IPS-15b (cell line): ENCODE measurements at regions not wholly inside any gene's neighbourhood (a gene's known extent, or its start where the extent isn't known, plus 50 kb on each side); places are given as distances from the start of the nearest gene placed in this dataset.

Experiments
- H3K27me3 ChIP-seq: one replicate; pipeline ENCODE4 v1.6.1; 2013; ENCODE audit warnings: low read length; ENCODE audit not compliant: control insufficient read depth, insufficient read depth
- H3K36me3 ChIP-seq: one replicate; pipeline ENCODE4 v1.6.1; 2013; ENCODE audit warnings: low read length; ENCODE audit not compliant: control insufficient read depth, insufficient read depth
- H3K4me1 ChIP-seq: one replicate; pipeline ENCODE4 v1.6.1; 2013; ENCODE audit warnings: mild to moderate bottlenecking, low read length; ENCODE audit not compliant: control insufficient read depth, insufficient read depth
- H3K4me3 ChIP-seq: one replicate; pipeline ENCODE4 v1.5.1; 2013; ENCODE audit warnings: low read depth, low read length
- H3K9ac ChIP-seq: one replicate; pipeline ENCODE4 v1.6.1; 2013; ENCODE audit warnings: low read depth, mild to moderate bottlenecking, low read length
- H3K9me3 ChIP-seq: one replicate; pipeline ENCODE4 v1.6.1; 2013; ENCODE audit warnings: mild to moderate bottlenecking, low read length; ENCODE audit not compliant: control insufficient read depth, insufficient read depth

DNA sequence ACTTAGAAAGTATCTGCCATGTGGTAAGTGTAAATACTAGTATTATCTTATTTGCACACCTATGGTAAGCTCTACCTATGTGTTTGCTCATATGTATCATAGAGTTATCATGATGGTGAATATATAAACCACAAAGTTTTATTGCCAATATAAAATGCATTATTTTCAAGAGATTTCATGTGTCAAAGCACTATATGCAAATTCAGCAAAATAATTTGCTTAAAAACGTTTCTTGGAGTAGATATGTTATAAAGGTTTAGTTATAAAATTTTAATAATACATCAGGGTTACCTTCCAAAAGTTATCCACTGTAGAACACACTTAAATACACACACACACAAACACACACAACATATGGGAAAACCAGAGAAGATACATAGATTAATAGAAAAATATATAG is 1431.7 kb upstream of the C9orf72 start:
- H3K27me3 ChIP-seq: no peaks in the 10 kb centered on the region
- H3K36me3 ChIP-seq: no peaks in the 10 kb centered on the region
- H3K9ac ChIP-seq: no peak overlapping the region
- H3K4me3 ChIP-seq: no peak overlapping the region
- H3K4me1 ChIP-seq: no peaks in the 10 kb centered on the region
- no peaks in the 10 kb centered on the region for H3K9me3 ChIP-seq

DNA sequence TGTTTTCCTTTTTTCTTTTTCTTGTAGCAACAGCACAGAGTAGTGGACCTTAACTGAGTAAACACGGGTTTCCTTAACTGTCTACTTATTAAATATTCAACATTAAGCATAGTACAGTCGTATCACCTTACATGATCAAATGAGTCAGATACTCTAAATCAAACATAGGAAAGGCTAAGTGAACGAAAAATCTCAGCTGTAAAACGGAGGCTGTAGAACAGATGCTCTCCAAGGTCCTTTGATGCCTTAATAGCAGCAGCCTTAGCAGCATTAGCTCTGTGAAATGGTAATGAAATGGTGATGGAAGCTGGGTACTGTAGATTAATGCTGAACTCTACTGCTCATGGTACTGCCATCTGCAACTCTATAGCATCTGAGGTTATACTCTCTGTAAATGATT is 1433.3 kb upstream of the C9orf72 start:
- Histone ChIP-seq H3K36me3 (no peaks in the 10 kb centered on the region), H3K27me3 (no peaks in the 10 kb centered on the region), H3K9me3 (no peaks in the 10 kb centered on the region), H3K4me3 (no peak overlapping the region), H3K4me1 (no peaks in the 10 kb centered on the region), H3K9ac (no peak overlapping the region)

DNA sequence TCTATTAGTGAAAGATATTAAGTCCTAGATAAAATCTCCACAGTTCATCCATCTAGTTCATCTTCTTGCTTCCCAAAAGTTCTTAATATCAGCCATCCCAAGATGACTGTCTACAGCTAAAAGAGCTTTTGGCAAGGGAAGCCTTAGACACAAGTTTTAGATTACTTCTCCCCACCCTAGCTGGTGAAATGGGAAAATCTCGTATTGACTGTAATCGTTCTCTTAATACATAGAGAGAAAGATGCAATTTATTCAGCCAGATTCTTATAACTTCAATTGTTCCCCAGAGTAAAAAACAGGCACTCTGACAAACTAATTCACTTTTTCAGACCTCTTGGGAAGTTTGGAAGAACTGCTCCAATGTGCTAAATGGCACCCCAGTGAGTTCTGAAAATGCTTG is 1439.6 kb upstream of the C9orf72 start:
- H3K9me3 ChIP-seq: no peaks in the 10 kb centered on the region

DNA sequence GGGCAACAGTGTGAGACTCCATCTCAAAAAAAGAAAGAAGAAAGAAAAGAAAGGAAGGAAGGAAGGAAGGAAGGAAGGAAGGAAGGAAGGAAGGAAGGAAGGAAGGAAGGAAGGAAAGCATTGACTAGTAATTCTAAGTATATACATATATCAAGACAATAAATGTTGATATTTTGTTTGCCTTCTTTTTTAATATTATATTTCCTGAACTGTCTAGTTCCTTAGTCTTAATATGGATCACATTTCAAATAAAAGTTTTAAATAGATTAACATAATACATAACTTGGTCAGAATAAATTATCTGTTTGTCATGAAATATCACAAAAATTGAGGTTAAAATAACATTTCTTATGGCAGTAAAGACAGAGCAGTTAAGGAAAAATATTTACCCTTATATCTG is 1448.4 kb upstream of the C9orf72 start:
- Histone ChIP-seq H3K4me3 (no peak overlapping the region), H3K27me3 (no peaks in the 10 kb centered on the region), H3K4me1 (no peaks in the 10 kb centered on the region), H3K9me3 (no peaks in the 10 kb centered on the region), H3K36me3 (no peaks in the 10 kb centered on the region), H3K9ac (no peak overlapping the region)

More for the DNA sequence above, 1439.6 kb upstream of the C9orf72 start:
- Histone ChIP-seq H3K4me1 (no peaks in the 10 kb centered on the region), H3K27me3 (no peaks in the 10 kb centered on the region), H3K9ac (no peak overlapping the region), H3K4me3 (no peak overlapping the region), H3K36me3 (no peaks in the 10 kb centered on the region)

DNA sequence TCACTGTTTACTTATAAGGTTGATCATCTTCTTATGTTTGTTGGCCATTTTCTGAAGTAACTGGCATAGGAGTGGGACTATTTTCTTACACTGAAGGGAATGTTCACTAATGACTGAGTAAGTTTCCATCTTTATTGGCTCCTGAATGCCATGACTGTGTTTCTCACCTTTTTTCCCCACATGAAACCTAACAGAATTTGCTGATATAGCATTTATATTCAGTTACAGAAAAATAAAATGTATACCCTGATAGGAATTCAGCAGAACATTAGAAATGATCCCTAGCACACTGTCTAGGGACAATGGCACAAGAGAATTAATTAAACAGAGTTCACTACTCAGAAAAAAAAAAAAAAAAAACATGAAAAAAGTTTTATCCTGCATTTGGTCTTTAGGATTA is 1465.1 kb upstream of the C9orf72 start:
- H3K4me1 ChIP-seq: no peaks in the 10 kb centered on the region
- H3K9me3 ChIP-seq: no peaks in the 10 kb centered on the region
- H3K9ac ChIP-seq: no peak overlapping the region
- no peak overlapping the region for H3K4me3 ChIP-seq
- H3K27me3 ChIP-seq: no peaks in the 10 kb centered on the region
- H3K36me3 ChIP-seq: no peaks in the 10 kb centered on the region

DNA sequence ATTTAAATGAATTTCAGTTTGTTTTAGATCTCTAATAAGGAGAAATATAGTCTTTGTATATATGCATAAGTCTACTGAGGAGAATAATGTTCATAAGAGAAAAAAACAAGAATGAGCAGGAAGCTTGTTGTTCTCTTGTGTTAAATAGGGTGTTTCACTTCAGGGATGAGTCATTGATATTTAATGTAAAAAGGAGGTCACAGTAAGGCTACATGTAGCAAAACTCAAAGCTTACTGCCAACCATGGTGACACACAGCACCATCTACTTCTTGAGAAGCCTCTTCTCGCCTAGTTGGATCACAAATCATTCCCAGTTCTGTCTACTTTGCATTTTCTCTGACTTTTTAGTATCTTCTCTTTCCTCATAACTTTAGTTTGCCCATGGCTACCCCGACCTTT is 1466.0 kb upstream of the C9orf72 start:
- Histone ChIP-seq H3K9ac (no peak overlapping the region), H3K27me3 (no peaks in the 10 kb centered on the region), H3K36me3 (no peaks in the 10 kb centered on the region), H3K4me3 (no peak overlapping the region), H3K4me1 (no peaks in the 10 kb centered on the region), H3K9me3 (no peaks in the 10 kb centered on the region)

DNA sequence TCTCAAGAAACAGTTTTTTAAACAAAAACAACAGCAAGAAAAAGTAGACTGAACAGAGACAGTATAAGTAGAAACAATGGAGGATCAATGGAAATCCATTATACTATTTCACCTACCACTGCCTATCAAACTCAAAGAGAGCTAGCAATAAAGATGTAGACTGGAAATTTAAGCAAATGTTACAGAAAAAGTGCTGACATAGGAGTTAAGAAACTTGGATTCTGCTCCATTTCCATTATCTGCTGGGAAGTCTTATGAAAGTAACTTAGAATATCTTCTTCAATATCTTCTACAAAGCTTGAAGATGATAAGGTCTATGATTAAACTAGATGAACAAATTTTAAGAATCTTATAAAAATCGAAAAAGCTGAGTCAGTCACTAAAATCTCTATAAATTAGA is 1469.8 kb upstream of the C9orf72 start:
- Histone ChIP-seq H3K4me1 (no peaks in the 10 kb centered on the region), H3K4me3 (no peak overlapping the region), H3K9ac (no peak overlapping the region), H3K27me3 (no peaks in the 10 kb centered on the region), H3K9me3 (no peaks in the 10 kb centered on the region), H3K36me3 (no peaks in the 10 kb centered on the region)

DNA sequence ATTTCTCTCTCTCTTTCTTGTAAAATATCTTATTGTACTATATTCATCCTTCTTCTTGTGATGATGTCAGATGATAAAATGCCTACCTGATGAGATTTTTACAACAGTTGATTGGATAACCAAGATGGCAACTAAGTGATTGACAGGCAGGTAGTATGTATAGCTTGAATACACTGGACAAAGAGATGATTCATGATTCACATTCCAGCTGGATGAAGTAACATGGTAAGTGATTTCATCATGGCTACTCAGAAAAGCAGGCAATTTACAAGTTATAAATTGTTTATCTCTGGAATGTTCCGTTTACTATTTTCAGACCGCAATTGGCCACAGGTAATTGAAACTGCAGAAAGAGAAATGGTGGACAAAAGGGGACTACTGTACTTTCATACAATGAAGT is 1471.7 kb upstream of the C9orf72 start:
- Histone ChIP-seq H3K27me3 (no peaks in the 10 kb centered on the region), H3K9me3 (no peaks in the 10 kb centered on the region), H3K4me1 (no peaks in the 10 kb centered on the region), H3K9ac (no peak overlapping the region), H3K4me3 (no peak overlapping the region), H3K36me3 (no peaks in the 10 kb centered on the region)

DNA sequence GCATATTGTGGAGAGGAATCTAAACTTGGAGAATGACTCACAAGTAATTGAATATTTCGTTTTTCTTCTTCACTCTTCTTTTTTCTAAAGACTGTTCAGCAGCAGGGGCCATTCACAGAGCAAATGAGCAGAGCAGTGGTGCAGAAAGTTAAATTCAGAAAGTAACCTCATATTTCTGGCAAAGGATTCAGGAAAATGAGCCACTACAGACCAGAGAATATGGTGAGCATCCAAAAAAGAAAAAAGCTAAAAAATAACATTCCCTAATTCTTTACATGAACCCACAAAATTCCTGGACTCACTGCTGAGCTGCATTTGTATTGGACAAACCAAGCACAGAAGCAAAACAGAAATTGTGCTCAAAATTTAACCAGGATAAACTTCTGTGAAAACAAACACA is 1486.8 kb upstream of the C9orf72 start:
- H3K9ac ChIP-seq: no peak overlapping the region
- no peaks in the 10 kb centered on the region for H3K4me1 ChIP-seq
- H3K27me3 ChIP-seq: no peaks in the 10 kb centered on the region
- H3K4me3 ChIP-seq: no peak overlapping the region
- no peaks in the 10 kb centered on the region for H3K9me3 ChIP-seq
- H3K36me3 ChIP-seq: no peaks in the 10 kb centered on the region

DNA sequence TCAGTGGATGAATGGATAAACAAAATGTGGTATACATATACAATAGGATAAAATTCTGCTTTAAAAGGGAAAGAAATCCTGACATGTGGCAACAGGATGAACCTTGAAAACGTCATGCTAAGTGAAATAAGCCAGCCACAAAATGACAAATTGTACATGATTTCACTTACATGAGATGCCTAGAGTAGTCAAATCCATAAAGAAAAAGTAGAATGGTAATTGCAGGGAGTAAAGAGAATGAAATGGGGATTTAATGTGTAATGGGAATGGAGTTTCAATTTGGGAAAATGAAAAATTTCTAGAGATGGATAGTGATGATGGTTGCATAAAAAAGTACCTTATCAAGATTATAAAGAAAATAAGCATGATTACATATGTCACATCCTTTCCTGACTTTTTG is 1489.2 kb upstream of the C9orf72 start:
- Histone ChIP-seq H3K9me3 (no peaks in the 10 kb centered on the region), H3K9ac (no peak overlapping the region), H3K4me3 (no peak overlapping the region), H3K36me3 (no peaks in the 10 kb centered on the region), H3K4me1 (no peaks in the 10 kb centered on the region), H3K27me3 (no peaks in the 10 kb centered on the region)

DNA sequence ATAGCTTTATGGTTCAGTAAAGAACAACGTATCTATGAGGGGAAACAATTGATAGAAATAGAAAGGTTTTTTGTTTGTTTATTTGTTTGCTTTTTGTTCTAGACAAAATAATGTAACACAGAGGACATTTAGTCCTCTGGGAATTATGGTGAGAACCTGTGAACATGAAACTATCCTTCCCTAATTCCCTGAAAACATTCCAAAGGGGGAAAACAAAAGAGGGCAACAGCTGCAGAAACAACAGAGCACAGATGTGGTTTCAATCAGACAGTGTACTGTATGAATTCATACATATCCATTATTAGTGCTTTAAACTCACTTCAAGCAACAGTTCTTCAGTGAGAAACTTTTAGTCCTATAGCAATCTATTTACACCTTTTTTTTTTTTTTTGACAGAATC is 1489.8 kb upstream of the C9orf72 start:
- Histone ChIP-seq H3K27me3 (no peaks in the 10 kb centered on the region), H3K9me3 (no peaks in the 10 kb centered on the region), H3K36me3 (no peaks in the 10 kb centered on the region), H3K9ac (no peak overlapping the region), H3K4me3 (no peak overlapping the region), H3K4me1 (peaks cover 3% of the 10 kb centered on the region)

DNA sequence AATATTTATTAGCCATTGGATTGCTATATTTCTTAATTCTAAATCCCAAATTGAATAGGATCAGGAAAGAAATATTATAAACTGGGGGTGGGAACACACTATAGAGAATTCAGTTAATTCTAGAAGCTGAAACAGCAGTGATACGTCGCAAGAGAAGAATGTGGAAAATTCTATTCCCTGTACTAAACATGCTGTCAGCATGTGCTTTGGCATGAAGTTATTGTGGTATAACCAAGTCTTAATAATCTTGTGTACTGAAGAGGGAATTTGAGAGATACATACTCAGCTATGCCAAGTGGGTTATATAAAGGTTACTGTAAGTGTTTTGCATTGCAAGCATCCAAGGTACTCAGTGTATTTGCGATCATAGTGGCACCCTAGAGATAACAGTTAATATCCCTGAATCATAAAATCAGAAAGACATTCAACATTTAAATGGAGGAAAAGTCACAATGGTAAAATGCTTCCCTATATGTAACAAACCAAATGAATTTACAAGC is 1492.9 kb upstream of the C9orf72 start:
- H3K9ac ChIP-seq: no peak overlapping the region
- no peaks in the 10 kb centered on the region for H3K36me3 ChIP-seq
- H3K9me3 ChIP-seq: no peaks in the 10 kb centered on the region
- peaks cover 3% of the 10 kb centered on the region for H3K4me1 ChIP-seq
- H3K4me3 ChIP-seq: no peak overlapping the region
- H3K27me3 ChIP-seq: no peaks in the 10 kb centered on the region

DNA sequence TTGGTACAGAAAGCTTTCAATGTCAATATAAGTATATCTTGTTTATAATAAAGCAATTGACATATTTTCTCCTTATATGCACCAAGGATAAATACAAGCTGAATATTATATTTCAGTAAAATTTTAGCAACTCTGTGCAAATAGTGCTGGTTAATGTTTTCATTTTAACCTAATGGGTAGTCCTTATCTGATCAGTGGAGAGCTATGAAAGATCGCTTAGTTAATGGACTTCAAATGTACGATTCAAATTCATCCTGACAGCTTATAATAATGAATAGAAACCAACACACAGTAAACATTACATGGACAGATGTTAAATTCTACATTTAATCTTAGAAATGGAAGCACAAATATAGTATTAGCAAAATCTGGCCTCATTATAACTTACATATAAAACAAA is 1495.2 kb upstream of the C9orf72 start:
- no peak overlapping the region for H3K9ac ChIP-seq
- no peak overlapping the region for H3K4me3 ChIP-seq
- no peaks in the 10 kb centered on the region for H3K9me3 ChIP-seq
- peaks cover 3% of the 10 kb centered on the region for H3K4me1 ChIP-seq
- H3K36me3 ChIP-seq: no peaks in the 10 kb centered on the region
- H3K27me3 ChIP-seq: no peaks in the 10 kb centered on the region
